IMR-90 (cell line): ENCODE measurements at regions not wholly inside any gene's neighbourhood (a gene's known extent, or its start where the extent isn't known, plus 50 kb on each side); places are given as distances from the start of the nearest gene placed in this dataset.

Source experiments
- CHD1 ChIP-seq: IDR thresholded peaks from 2 replicates; pipeline ENCODE4 v1.6.1; 2012; ENCODE audit warnings: low read depth, low read length, improper control_type of control experiment
- CTCF ChIP-seq: conservative IDR thresholded peaks from 2 replicates; pipeline ENCODE4 v1.5.1; 2012; ENCODE audit warnings: mild to moderate bottlenecking, low read depth, low read length, improper control_type of control experiment
- FOS ChIP-seq: fragments of 150-350 bp; IDR thresholded peaks from 2 replicates; pipeline ENCODE4 v1.6.1; 2016; ENCODE audit warnings: low read depth, low read length
- MAFK ChIP-seq: IDR thresholded peaks from 2 replicates; pipeline ENCODE4 v1.6.1; 2012; ENCODE audit warnings: low read depth, low read length, improper control_type of control experiment
- MAZ ChIP-seq: IDR thresholded peaks from 2 replicates; pipeline ENCODE4 v1.6.1; 2012; ENCODE audit warnings: low read depth, mild to moderate bottlenecking, low read length, improper control_type of control experiment, moderate library complexity, borderline replicate concordance
- MXI1 ChIP-seq: IDR thresholded peaks from 2 replicates; pipeline ENCODE4 v1.6.1; 2012; ENCODE audit warnings: low read depth, mild to moderate bottlenecking, low read length, moderate library complexity, borderline replicate concordance
- POLR2A ChIP-seq: IDR thresholded peaks from 2 replicates; pipeline ENCODE4 v1.6.1; 2012; ENCODE audit warnings: mild to moderate bottlenecking, low read depth, low read length
- RCOR1 ChIP-seq: IDR thresholded peaks from 2 replicates; pipeline ENCODE4 v1.6.1; 2012; ENCODE audit warnings: mild to moderate bottlenecking, low read length, improper control_type of control experiment; ENCODE audit not compliant: insufficient replicate concordance
- SMC3 ChIP-seq: fragments of 150-350 bp; IDR thresholded peaks from 2 replicates; pipeline ENCODE4 v1.6.1; 2016; ENCODE audit warnings: low read depth, mild to moderate bottlenecking, antibody characterized with exemption, low read length, moderate library complexity
- USF2 ChIP-seq: fragments of 150-350 bp; IDR thresholded peaks from 2 replicates; pipeline ENCODE4 v1.6.1; 2017; ENCODE audit warnings: mild to moderate bottlenecking, antibody characterized with exemption, low read length, low read depth

- TF ChIP-seq USF2: no peak
- TF ChIP-seq CTCF: no peak
- TF ChIP-seq POLR2A: no peak
- no peak for TF ChIP-seq RCOR1
- no peak for TF ChIP-seq MXI1
- no peak for TF ChIP-seq MAFK
- no peak for TF ChIP-seq SMC3
- TF ChIP-seq CHD1: no peak
- TF ChIP-seq FOS: no peak
- TF ChIP-seq MAZ: no peak
Observed at GRCh38 chr2:145332210-145332898, 812.4 kb upstream of the ZEB2 start.
